SU-DHL-6 (cell line): ENCODE measurements at regions not wholly inside any gene's neighbourhood (a gene's known extent, or its start where the extent isn't known, plus 50 kb on each side); places are given as distances from the start of the nearest gene placed in this dataset.

Experiments used
- H2AFZ ChIP-seq: fragments of 200-600 bp; sonication (generic); 2 replicates; pipeline ENCODE4 v1.6.1; 2014; ENCODE audit warnings: low read depth, mild to moderate bottlenecking, moderate library complexity, mixed read lengths, antibody characterized with exemption, low read length; ENCODE audit not compliant: severe bottlenecking
- H3F3A ChIP-seq: fragments of 200-600 bp; shearing (Covaris generic); 2 replicates; pipeline ENCODE4 v1.6.0; 2016; ENCODE audit warnings: antibody characterized with exemption, mild to moderate bottlenecking; ENCODE audit not compliant: insufficient read depth
- H3K27ac ChIP-seq: fragments of 200-600 bp; sonication (generic); 2 replicates; pipeline ENCODE4 v1.5.1; 2016; ENCODE audit warnings: low read depth, mild to moderate bottlenecking, low read length, moderate library complexity, mixed read lengths
- H3K27me3 ChIP-seq: fragments of 200-600 bp; sonication (generic), shearing (Covaris generic); 2 replicates; pipeline ENCODE4 v1.6.0; 2014; ENCODE audit warnings: mild to moderate bottlenecking, low read length
- H3K36me3 ChIP-seq: fragments of 200-600 bp; sonication (generic); 2 replicates; pipeline ENCODE4 v1.6.1; 2014; ENCODE audit warnings: mild to moderate bottlenecking, low read length, mixed read lengths
- H3K4me2 ChIP-seq: fragments of 300-600, 200-600 bp; shearing (Covaris generic), sonication (generic); 2 replicates; pipeline ENCODE4 v1.6.0; 2014; ENCODE audit warnings: low read length, low read depth, mild to moderate bottlenecking; ENCODE audit not compliant: poor library complexity, severe bottlenecking
- H3K4me3 ChIP-seq: fragments of 200-600 bp; sonication (generic); 2 replicates; pipeline ENCODE4 v1.5.1; 2014; ENCODE audit warnings: antibody characterized with exemption, low read length, mild to moderate bottlenecking, mixed read lengths; ENCODE audit not compliant: insufficient read depth, poor library complexity, severe bottlenecking
- H3K79me2 ChIP-seq: fragments of 200-600 bp; sonication (generic); 2 replicates; pipeline ENCODE4 v1.6.1; 2014; ENCODE audit warnings: mild to moderate bottlenecking, low read length, moderate library complexity; ENCODE audit not compliant: insufficient read depth
- H3K9ac ChIP-seq: fragments of 200-600 bp; sonication (generic); 2 replicates; pipeline ENCODE4 v1.7.0; 2014; ENCODE audit warnings: mild to moderate bottlenecking, low read length
- H3K9me2 ChIP-seq: fragments of 200-600 bp; sonication (generic); replicated peaks from 2 replicates; pipeline ENCODE4 v1.6.1; 2014; ENCODE audit warnings: low read length; ENCODE audit not compliant: insufficient read depth
- H3K9me3 ChIP-seq: fragments of 200-600 bp; sonication (generic); 2 replicates; pipeline ENCODE4 v1.6.1; 2014; ENCODE audit warnings: low read length, mixed read lengths; ENCODE audit not compliant: insufficient read depth
- H4K20me1 ChIP-seq: fragments of 200-600 bp; sonication (generic); 2 replicates; pipeline ENCODE4 v1.6.1; 2014; ENCODE audit warnings: low read depth, mild to moderate bottlenecking, antibody characterized with exemption, low read length, moderate library complexity, mixed read lengths
- CTCF ChIP-seq: fragments of 200-600 bp; sonication (generic); IDR thresholded peaks from one replicate; pipeline ENCODE4 v1.5.1; 2017; ENCODE audit warnings: antibody characterized with exemption, mild to moderate bottlenecking, low read length, moderate library complexity; ENCODE audit not compliant: insufficient read depth, poor library complexity, severe bottlenecking
- EZH2phosphoT487 ChIP-seq: fragments of 200-600 bp; sonication (generic), shearing (Covaris generic); conservative IDR thresholded peaks from 2 replicates; pipeline ENCODE4 v1.6.1; 2018; ENCODE audit warnings: mild to moderate bottlenecking, antibody characterized with exemption, low read length, moderate library complexity, mixed read lengths

GRCh38 chr18:79608535-79608934 is 71.1 kb upstream of the CTDP1 start:
- H3K9me2 ChIP-seq: no peaks in the 10 kb centered on the region
- H3K36me3 ChIP-seq: no peaks in the 10 kb centered on the region
- no peak overlapping the region for H2AFZ ChIP-seq
- no peaks in the 10 kb centered on the region for H3K27me3 ChIP-seq
- no peaks in the 10 kb centered on the region for H4K20me1 ChIP-seq
- H3K27ac ChIP-seq: no peak overlapping the region
- TF ChIP-seq CTCF: no peak
- no peaks in the 10 kb centered on the region for H3K79me2 ChIP-seq
- no peak overlapping the region for H3K9ac ChIP-seq
- no peak overlapping the region for H3K4me2 ChIP-seq
- H3K9me3 ChIP-seq: no peaks in the 10 kb centered on the region
- H3K4me3 ChIP-seq: no peak overlapping the region
- no peaks in the 10 kb centered on the region for H3F3A ChIP-seq

GRCh38 chr18:79608999-79609461 is 70.6 kb upstream of the CTDP1 start:
- Histone ChIP-seq H3K27me3 (no peaks in the 10 kb centered on the region), H4K20me1 (no peaks in the 10 kb centered on the region), H3K79me2 (no peaks in the 10 kb centered on the region), H2AFZ (no peak overlapping the region), H3K4me3 (no peak overlapping the region), H3K9me3 (no peaks in the 10 kb centered on the region), H3F3A (no peaks in the 10 kb centered on the region), H3K9me2 (no peaks in the 10 kb centered on the region), H3K36me3 (no peaks in the 10 kb centered on the region), H3K4me2 (no peak overlapping the region), H3K27ac (no peak overlapping the region), H3K9ac (no peak overlapping the region)
- TF ChIP-seq EZH2phosphoT487 (no peak), CTCF (no peak)

- no peak for TF ChIP-seq EZH2phosphoT487
- no peak for TF ChIP-seq CTCF
- Histone ChIP-seq H2AFZ (no peak overlapping the region), H3K4me3 (no peak overlapping the region), H3K79me2 (no peaks in the 10 kb centered on the region), H4K20me1 (no peaks in the 10 kb centered on the region), H3K36me3 (no peaks in the 10 kb centered on the region), H3K9me2 (no peaks in the 10 kb centered on the region), H3K4me2 (no peak overlapping the region), H3K9me3 (no peaks in the 10 kb centered on the region), H3F3A (no peaks in the 10 kb centered on the region), H3K9ac (no peak overlapping the region), H3K27me3 (no peaks in the 10 kb centered on the region), H3K27ac (no peak overlapping the region)
Measured at GRCh38 chr18:79609841-79610281, 69.7 kb upstream of the CTDP1 start.
